Germinal center (tissue), 1 donor: ENCODE measurements at regions not wholly inside any gene's neighbourhood (a gene's known extent, or its start where the extent isn't known, plus 50 kb on each side); places are given as distances from the start of the nearest gene placed in this dataset.
"Not testable (repeated sequence)": the region's sequence is repeated elsewhere in the genome, so short reads cannot be mapped to it uniquely, and the experiment has no call there.

ENCODE experiments used
- DNase-seq: peaks from one replicate; pipeline ENCODE4 v3.0.0; 2012; ENCODE audit warnings: mixed read lengths, low spot score

GRCh38 chr2:59182249-59182648, 941.1 kb upstream of the FANCL start:
- peak; percentile 30 for DNase-seq

- DNase-seq: no peak
Observed at GRCh38 chr2:59181347-59181746, 940.2 kb upstream of the FANCL start.

- no peak for DNase-seq
Observed at GRCh38 chr2:59180621-59181020, 939.5 kb upstream of the FANCL start.

- no peak for DNase-seq
Observed at GRCh38 chr2:59180111-59180510, 939.0 kb upstream of the FANCL start.

GRCh38 chr2:59177748-59178147, 936.6 kb upstream of the FANCL start:
- DNase-seq: no peak

GRCh38 chr2:59176737-59177136, 935.6 kb upstream of the FANCL start:
- peak; percentile 6 for DNase-seq

- no peak for DNase-seq
Observed at GRCh38 chr2:59174536-59175243, 933.6 kb upstream of the FANCL start.

GRCh38 chr2:59173325-59173724, 932.2 kb upstream of the FANCL start:
- no peak for DNase-seq

- DNase-seq: no peak
Observed at GRCh38 chr2:59171019-59171418, 929.9 kb upstream of the FANCL start.

- DNase-seq: no peak
Observed at GRCh38 chr2:59168766-59169165, 927.6 kb upstream of the FANCL start.

GRCh38 chr2:59167514-59167913, 926.4 kb upstream of the FANCL start:
- no peak for DNase-seq

GRCh38 chr2:59157908-59158307, 916.8 kb upstream of the FANCL start:
- not testable (repeated sequence) for DNase-seq

GRCh38 chr2:59151805-59152204, 910.7 kb upstream of the FANCL start:
- DNase-seq: no peak

GRCh38 chr2:59150217-59150849, 909.2 kb upstream of the FANCL start:
- no peak for DNase-seq

GRCh38 chr2:59149271-59149670, 908.1 kb upstream of the FANCL start:
- DNase-seq: no peak

- DNase-seq: no peak
Observed at GRCh38 chr2:59112258-59112657, 871.1 kb upstream of the FANCL start.

- DNase-seq: no peak
Observed at GRCh38 chr2:59096973-59097372, 855.8 kb upstream of the FANCL start.

- no peak for DNase-seq
Observed at GRCh38 chr2:59093571-59093970, 852.4 kb upstream of the FANCL start.

GRCh38 chr2:59084326-59084725, 843.2 kb upstream of the FANCL start:
- DNase-seq: no peak

GRCh38 chr2:59083075-59083828, 842.1 kb upstream of the FANCL start:
- no peak for DNase-seq

- no peak for DNase-seq
Observed at GRCh38 chr2:59082657-59083056, 841.5 kb upstream of the FANCL start.

- no peak for DNase-seq
Observed at GRCh38 chr2:59080451-59081181, 839.5 kb upstream of the FANCL start.
